B cell (primary cell): ENCODE measurements at regions not wholly inside any gene's neighbourhood (a gene's known extent, or its start where the extent isn't known, plus 50 kb on each side); places are given as distances from the start of the nearest gene placed in this dataset.

Experiments used
- CTCF ChIP-seq: fragments of 200-600 bp; IDR thresholded peaks from one replicate; pipeline ENCODE4 v1.8.0; 2022; ENCODE audit warnings: antibody characterized with exemption, mild to moderate bottlenecking
- EZH2 ChIP-seq: IDR thresholded peaks from 2 replicates; pipeline ENCODE4 v1.6.1; 2012; ENCODE audit warnings: borderline replicate concordance, low read depth, mild to moderate bottlenecking, moderate library complexity, low read length; ENCODE audit not compliant: insufficient read depth, poor library complexity, severe bottlenecking

- TF ChIP-seq CTCF, result no peak
- no peak for TF ChIP-seq EZH2
Measured at GRCh38 chr13:112184851-112185371, 118.0 kb downstream of the SOX1 start.
